ENCODE measurements at regions not wholly inside any gene's neighbourhood (a gene's known extent, or its start where the extent isn't known, plus 50 kb on each side); places are given as distances from the start of the nearest gene placed in this dataset.

DNA sequence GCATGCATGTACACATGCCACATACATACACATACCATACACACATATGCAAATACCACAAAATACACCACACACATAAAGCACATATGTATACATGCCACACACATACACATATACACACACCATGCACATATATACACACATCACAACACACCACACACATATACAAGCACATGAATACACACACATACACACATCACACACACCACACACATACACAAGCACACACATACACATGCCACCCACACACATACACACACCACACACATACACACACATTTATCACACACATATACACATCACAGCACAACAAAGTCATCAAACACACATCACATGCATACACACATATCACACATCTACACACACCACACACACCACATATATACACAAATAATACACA is 1108.5 kb downstream of the GALC start:
- no TSS peak for BruUV-seq (replicated peaks)
- no peaks in the 10 kb centered on the region for H3K27me3 Mint-ChIP-seq (ENCODE audit: unreplicated experiment)
- DNase-seq = no peak
- H3K4me1 Mint-ChIP-seq (ENCODE audit: low read depth, unreplicated experiment) = no peaks in the 10 kb centered on the region
- no peak overlapping the region for H3K4me3 Mint-ChIP-seq (ENCODE audit: low read depth, unreplicated experiment)
- intact Hi-C loops (cut with micrococcal nuclease; ENCODE audit: unreplicated experiment) = no loop called here
- TF ChIP-seq CTCF (IDR thresholded peaks at IDR 0.05; ENCODE audit: unreplicated experiment) = no peak
- H3K9me3 Mint-ChIP-seq (ENCODE audit: low read depth, unreplicated experiment) = peaks cover 7% of the 10 kb centered on the region
- H3K27ac Mint-ChIP-seq (ENCODE audit: unreplicated experiment) = no peak overlapping the region
- H3K36me3 Mint-ChIP-seq (ENCODE audit: insufficient read depth, unreplicated experiment) = no peaks in the 10 kb centered on the region
- CTCF ChIA-PET = no interaction called here

GRCh38 chr14:86882818-86883217 is 1110.2 kb downstream of the GALC start:
- TF ChIP-seq CTCF (IDR thresholded peaks at IDR 0.05; ENCODE audit: unreplicated experiment) = no peak
- Mint-ChIP-seq H3K9me3 (ENCODE audit: low read depth, unreplicated experiment) (peaks cover 7% of the 10 kb centered on the region), H3K4me3 (ENCODE audit: low read depth, unreplicated experiment) (no peak overlapping the region), H3K4me1 (ENCODE audit: low read depth, unreplicated experiment) (no peaks in the 10 kb centered on the region), H3K27ac (ENCODE audit: unreplicated experiment) (no peak overlapping the region), H3K36me3 (ENCODE audit: insufficient read depth, unreplicated experiment) (no peaks in the 10 kb centered on the region), H3K27me3 (ENCODE audit: unreplicated experiment) (no peaks in the 10 kb centered on the region)
- no TSS peak for BruUV-seq (replicated peaks)
- CTCF ChIA-PET = no interaction called here
- intact Hi-C loops (cut with micrococcal nuclease; ENCODE audit: unreplicated experiment) = no loop called here
- no peak for DNase-seq

DNA sequence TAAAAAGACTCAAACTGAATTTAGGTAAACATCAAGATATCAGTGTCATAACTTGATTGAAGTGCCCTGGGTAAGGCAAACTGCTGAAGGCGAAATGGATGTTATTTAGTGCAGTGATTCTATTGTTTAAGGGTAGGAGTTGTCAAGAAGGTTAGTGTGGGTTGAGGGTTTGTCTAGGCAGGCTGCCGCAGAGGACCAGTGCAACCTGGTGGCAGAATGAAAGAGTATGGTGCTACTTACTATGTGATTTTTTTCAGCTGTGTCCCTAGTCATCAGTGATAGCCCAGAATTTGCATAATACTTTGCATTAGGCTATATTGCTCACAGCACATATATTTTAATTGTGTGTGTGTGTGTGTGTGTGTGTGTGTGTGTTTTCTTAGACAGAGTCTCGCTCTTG is 1127.0 kb downstream of the GALC start:
- Mint-ChIP-seq H3K9me3 (ENCODE audit: low read depth, unreplicated experiment) (no peaks in the 10 kb centered on the region), H3K4me1 (ENCODE audit: low read depth, unreplicated experiment) (peaks cover 16% of the 10 kb centered on the region), H3K27ac (ENCODE audit: unreplicated experiment) (no peak overlapping the region), H3K27me3 (ENCODE audit: unreplicated experiment) (no peaks in the 10 kb centered on the region), H3K4me3 (ENCODE audit: low read depth, unreplicated experiment) (no peak overlapping the region), H3K36me3 (ENCODE audit: insufficient read depth, unreplicated experiment) (peaks cover 5% of the 10 kb centered on the region)
- intact Hi-C loops (cut with micrococcal nuclease; ENCODE audit: unreplicated experiment) = no loop called here
- TF ChIP-seq CTCF (IDR thresholded peaks at IDR 0.05; ENCODE audit: unreplicated experiment) = no peak
- DNase-seq = no peak
- CTCF ChIA-PET = no interaction called here
- BruUV-seq (replicated peaks) = no TSS peak

DNA sequence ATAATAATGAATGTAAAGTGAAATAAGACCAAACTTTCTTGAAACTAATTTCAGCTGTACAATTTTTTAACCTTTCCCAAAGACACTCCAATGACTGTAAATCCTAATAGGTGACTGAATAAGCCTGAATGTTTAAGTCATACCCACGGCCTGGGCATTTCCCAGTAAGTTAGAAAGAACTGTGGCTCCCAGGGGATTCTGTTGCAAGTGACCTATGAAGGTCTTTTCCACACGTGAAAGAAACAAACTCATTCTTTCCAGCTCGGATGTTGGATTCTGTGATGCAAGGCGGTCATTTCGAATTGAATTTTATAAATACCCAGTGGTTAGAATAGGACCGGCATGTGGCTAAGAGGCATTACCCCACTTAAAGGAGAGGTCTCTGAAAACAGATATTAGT is 1134.4 kb downstream of the GALC start:
- Mint-ChIP-seq H3K4me3 (ENCODE audit: low read depth, unreplicated experiment) (no peak overlapping the region), H3K27ac (ENCODE audit: unreplicated experiment) (no peak overlapping the region), H3K27me3 (ENCODE audit: unreplicated experiment) (no peaks in the 10 kb centered on the region), H3K9me3 (ENCODE audit: low read depth, unreplicated experiment) (no peaks in the 10 kb centered on the region), H3K36me3 (ENCODE audit: insufficient read depth, unreplicated experiment) (no peaks in the 10 kb centered on the region), H3K4me1 (ENCODE audit: low read depth, unreplicated experiment) (peaks cover 12% of the 10 kb centered on the region)
- no peak for TF ChIP-seq CTCF (IDR thresholded peaks at IDR 0.05; ENCODE audit: unreplicated experiment)
- BruUV-seq (replicated peaks) = no TSS peak
- CTCF ChIA-PET = interaction anchor here (0.7 kb wide), 1 partner anchor 38 kb away, joined by 3 read pairs; no protein-coding TSS in a partner anchor
- intact Hi-C loops (cut with micrococcal nuclease; ENCODE audit: unreplicated experiment) = no loop called here
- no peak for DNase-seq

Data from Calu3 (cell line).